NCI-H226 (cell line): ENCODE measurements at regions not wholly inside any gene's neighbourhood (a gene's known extent, or its start where the extent isn't known, plus 50 kb on each side); places are given as distances from the start of the nearest gene placed in this dataset.
"Not testable (repeated sequence)": the region's sequence is repeated elsewhere in the genome, so short reads cannot be mapped to it uniquely, and the experiment has no call there.

Source experiments
- DNase-seq: peaks from one replicate; pipeline ENCODE4 v3.0.0-alpha.2; 2015

DNA sequence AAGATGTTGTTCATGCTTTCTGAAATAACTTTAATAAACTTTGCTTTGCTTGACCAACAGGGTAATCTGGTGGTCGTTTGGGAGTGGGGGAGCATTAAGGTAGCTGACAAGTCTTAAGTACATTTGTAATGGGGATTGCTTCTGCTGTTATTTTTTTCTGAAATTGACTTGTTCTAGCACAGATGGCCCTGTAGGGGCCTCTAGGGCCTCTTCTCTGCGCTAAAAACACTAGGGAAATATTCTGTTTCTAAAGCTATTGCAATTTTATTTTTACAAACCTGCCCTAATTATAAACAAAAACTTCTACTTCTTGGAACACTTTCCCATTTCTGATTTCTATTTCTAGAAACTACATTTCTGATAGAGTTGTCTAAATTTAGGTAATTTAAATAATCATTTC, 191.3 kb upstream of the KCNJ3 start:
- no peak for DNase-seq

DNA sequence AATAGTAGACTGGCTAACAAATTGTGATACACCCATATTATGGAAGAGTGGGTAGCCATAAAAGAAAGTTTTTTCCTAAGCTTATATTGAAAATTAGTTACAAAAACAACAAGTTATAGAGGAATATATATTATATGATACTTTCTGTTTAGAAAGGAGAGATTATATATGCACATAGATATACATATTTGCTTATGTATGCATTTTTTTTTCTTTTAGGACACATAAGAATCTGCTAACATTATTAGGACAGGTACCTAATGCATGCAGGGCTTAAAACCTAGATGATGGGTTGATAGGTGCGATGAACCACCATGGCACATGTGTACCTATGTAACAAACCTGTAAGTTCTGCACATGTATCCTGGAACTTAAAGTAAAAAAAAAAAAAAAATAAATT, 179.6 kb upstream of the KCNJ3 start:
- no peak for DNase-seq

DNA sequence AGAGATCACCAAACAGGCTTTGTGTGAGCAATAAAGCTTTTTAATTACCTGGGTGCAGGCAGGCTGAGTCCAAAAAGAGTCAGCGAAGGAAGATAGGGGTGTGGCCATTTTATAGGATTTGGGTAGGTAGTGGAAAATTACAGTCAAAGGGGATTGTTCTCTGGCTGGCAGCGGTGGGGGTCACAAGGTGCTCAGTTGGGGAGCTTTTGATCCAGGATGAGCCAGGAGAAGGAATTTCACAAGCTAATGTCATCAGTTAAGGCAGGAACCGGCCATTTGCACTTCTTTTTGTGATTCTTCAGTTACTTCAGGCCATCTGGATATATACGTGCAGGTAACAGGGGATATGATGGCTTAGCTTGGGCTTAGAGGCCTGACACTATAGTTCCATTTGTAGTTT, 177.5 kb upstream of the KCNJ3 start:
- DNase-seq: not testable (repeated sequence)

DNA sequence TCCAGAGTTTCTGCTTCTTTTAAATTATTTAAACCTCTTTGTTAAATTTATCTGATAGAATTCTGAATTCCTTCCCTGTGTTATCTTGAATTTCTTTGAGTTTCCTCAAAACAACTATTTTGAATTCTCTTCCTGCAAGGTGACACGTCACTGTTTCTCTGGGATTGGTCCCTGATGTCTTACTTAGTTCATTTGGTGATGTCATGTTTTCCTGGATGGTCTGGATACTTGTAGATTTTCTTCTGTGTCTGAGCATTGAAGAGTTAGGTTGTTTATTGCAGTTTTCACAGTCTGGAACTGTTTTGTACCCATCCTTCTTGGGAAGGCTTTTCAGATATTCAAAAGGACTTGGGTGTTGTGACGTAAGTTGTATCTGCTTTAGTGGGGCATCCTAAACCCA, 172.3 kb upstream of the KCNJ3 start:
- DNase-seq: no peak

DNA sequence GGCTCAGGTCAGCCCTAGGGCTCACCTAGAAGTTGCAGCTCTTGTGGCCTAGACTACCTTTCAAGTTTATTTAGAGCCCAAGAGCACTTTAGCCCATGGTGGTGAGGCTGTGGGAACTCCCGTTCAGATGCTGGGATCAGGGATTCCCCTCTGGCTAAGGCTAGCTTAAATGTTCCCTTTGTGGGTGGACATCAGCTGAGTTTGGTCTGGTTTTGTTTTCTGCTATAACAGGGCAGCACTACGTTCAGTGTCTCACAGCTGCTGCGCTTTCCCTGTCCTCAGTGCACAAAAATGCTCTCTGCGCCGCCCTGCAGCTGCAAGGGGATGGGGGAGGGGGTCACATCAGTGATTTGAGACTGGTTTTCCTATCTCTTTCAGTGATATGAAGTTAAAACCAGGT, 170.5 kb upstream of the KCNJ3 start:
- DNase-seq: no peak

DNA sequence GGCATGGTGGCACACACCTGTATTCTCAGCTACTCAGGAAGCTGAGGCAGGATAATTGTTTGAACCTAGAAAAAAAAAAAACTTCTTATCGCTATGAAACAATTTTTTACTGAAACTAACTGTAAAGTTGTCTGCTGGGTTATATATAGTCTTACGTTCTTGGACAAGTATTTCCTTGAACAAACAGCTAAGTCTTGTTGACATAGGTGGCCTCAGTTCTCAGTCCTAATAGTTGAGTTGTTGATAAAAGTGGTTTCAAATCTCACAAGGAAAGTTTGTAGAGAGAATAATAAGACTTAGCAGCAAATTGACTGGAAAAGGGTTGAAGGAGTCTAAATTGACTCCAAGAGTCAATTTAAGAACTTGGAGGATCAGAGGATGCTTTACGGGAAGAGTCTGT, 166.5 kb upstream of the KCNJ3 start:
- no peak for DNase-seq

DNA sequence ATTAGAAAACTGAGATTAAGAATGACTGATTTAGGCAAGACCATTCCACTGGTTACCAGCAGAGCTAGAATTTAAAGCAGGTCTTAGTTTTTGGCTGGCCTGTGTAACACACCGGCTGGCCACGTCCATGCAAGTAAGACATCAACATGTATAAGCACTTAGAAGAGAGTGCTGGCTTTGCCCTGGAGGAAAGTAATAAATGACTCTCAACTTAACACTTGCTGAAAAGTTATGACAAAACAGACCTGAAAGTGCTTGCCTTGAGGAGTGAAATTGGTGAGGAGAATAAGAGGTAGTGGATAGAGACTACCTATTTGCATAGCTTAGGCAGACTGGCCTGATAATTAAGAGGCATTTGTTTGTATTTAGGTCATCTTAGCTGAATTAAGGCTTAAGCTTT, 165.7 kb upstream of the KCNJ3 start:
- DNase-seq: no peak

- DNase-seq: no peak
Measured at GRCh38 chr2:154533300-154533940, 165.1 kb upstream of the KCNJ3 start.

DNA sequence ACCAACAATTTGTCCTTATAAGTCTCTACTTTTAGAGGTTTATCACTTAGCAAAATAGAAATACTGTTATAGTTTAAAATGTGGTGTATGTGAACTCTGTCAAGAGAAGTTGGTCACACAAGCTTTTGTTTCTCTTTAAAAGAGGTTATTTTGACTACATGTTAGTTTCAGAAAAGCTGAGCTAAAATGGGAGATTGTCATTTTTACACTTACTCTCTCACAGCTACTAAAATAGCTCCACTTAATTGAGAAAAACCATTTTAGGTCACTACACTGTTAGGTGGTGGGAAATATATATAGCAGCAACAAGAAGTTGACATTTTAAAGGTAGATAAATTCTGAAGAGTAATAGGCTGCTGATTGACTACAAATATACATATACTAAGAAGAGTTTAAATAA, 161.5 kb upstream of the KCNJ3 start:
- DNase-seq: no peak

DNA sequence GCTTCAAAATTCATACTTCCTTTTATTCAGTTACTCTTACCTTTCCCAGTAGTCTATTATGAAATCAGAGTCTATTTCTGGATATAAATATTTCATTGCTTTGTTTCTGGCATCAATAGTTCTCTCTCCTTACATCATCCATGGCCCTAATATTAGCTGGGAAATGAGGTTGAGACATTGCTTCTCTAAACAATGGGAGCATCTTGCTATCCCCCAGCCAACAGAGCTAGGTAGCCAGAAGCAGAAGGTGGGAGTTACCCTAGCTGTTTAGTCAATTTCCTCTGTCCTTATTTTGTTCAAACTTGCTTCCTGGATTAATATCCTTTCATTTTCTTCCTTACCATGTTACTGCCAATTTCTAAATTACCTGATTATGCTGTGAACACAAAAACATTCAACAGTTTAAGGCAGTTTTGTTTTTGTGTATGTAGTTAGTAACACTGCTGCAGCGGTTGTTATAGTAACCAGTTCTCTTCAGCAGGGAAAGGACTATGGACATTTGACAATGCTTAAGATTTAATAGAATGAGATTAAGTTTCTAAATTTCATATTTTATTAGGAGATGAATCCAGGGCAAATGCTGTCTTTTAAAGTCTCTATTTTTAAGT, 160.5 kb upstream of the KCNJ3 start:
- no peak for DNase-seq

GRCh38 chr2:154546341-154546740, 152.2 kb upstream of the KCNJ3 start:
- DNase-seq: no peak

DNA sequence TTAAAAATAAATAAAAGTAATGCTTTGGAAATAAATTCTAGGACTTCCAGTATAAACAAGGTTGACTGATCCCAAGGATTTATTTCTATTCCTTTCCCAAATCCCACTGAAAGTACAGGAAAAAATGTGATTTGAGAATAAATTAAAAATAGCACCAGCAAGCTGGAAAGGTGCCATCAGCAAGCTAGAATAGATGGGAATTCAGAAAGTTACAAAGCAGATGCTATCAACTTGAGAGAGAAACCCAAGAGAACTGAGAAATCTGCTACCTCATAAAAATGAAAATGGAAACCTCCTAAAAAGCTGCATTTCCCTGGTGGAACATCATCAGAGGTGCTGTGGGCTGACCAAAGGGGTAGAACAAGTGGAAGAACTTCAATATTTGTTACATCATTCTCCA, 148.6 kb upstream of the KCNJ3 start:
- no peak for DNase-seq

GRCh38 chr2:154551649-154552048, 146.8 kb upstream of the KCNJ3 start:
- no peak for DNase-seq

- no peak for DNase-seq
Measured at GRCh38 chr2:154554046-154554445, 144.4 kb upstream of the KCNJ3 start.

DNA sequence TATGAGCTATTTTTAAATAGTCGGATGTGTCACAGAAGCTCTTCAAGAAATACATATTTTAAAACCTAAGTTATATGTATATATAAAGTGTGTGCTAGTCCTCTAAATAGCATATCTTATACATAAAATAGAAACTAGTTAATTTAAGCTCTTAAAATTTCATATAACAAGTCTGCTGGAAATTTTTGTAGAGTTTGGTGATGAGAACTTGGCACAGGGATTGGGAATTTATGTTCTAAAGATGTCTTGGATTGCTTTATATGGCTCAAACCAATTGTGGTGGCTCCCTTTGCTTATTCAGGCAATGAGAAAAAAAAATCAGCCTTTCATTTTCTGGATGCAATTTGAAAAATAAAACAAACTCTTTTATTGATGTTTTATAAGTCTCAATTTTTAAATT, 142.8 kb upstream of the KCNJ3 start:
- DNase-seq: no peak

- DNase-seq: no peak
Measured at GRCh38 chr2:154556146-154556545, 142.3 kb upstream of the KCNJ3 start.

DNA sequence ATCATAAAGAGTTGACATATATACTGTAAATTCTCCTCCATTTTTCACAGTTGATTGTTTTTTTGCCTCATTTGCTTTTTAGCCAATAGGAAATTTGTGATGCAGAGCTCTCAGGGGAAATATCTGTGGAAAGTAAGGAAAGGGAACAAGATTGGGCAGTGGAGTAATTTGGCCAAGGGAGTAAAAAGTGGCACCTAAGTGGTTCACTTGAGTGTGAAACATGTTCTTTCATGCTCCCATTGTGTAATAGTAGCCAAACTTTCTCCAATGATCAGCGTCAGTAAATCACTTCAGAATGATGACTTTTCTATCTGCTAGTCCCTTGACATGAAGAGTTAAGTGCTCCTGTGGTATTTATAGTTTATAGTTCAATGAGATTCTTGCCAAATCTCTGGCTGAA, 141.9 kb upstream of the KCNJ3 start:
- no peak for DNase-seq

- no peak for DNase-seq
Measured at GRCh38 chr2:154557906-154558305, 140.6 kb upstream of the KCNJ3 start.

GRCh38 chr2:154565433-154565832, 133.1 kb upstream of the KCNJ3 start:
- no peak for DNase-seq

- DNase-seq: no peak
Measured at GRCh38 chr2:154568413-154568812, 130.1 kb upstream of the KCNJ3 start.

DNA sequence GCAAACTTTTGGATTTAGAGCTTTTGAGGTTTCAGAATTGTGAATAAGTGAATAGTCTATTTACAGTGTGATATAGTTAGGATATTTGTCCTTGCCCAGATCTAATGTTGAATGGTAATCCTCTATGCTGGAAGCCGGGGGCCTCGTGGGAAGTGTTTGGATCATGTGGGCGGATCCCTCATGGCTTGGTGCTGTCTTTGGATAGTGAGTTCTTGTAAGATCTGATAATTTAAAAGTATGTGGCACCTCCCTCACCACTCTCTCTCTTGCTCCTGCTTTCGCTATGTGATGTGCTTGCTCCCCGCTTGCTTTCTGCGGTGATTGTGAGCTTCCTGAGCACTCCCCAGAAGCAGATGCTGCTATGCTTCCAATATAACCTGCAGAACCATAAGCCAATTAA, 128.0 kb upstream of the KCNJ3 start:
- DNase-seq: no peak

GRCh38 chr2:154576699-154577098, 121.8 kb upstream of the KCNJ3 start:
- DNase-seq: not testable (repeated sequence)

DNA sequence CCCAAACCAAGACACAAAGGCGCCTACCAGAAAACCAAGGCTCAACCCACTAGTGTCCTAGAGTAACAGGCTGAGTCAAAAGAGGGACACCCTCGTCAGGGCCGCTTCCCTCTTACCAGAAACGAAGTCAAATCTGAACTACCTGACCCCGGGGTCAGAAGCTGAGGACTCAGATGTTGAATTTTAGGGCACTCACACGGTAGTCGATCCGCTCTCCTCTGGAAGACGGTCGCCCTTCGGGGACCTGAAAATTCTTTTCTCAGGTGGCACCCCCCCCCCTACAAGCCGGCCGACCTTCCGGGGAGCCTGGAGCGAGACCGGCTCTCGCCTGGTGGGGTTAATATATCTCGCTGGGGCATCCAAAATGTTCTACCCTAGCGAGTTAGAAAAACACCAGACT, 121.1 kb upstream of the KCNJ3 start:
- no peak for DNase-seq

DNA sequence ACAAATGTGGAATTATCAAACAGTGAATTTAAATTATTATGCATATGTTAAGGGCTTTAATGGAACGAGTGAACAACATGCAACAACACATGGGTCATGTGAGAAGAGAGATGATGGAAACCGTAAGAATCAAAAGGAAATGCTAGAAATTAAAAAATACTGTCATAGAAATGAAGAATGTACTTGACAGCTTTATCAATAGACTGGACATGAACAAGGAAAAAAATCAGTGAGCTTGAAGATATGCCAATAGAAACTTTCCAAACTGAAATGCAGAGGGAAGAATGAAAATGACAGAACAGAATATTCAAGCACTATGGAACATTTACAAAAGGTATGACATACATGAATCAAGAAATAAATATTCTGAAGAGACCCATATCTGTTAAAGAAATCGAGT, 117.7 kb upstream of the KCNJ3 start:
- DNase-seq: no peak

- not testable (repeated sequence) for DNase-seq
Measured at GRCh38 chr2:154582694-154583093, 115.8 kb upstream of the KCNJ3 start.
